ENCODE measurements at regions not wholly inside any gene's neighbourhood (a gene's known extent, or its start where the extent isn't known, plus 50 kb on each side); places are given as distances from the start of the nearest gene placed in this dataset.
A peak's percentile ranks its signal among the peaks of the same experiment; 100 is the strongest.

- H3K36me3 ChIP-seq (ENCODE audit: control insufficient read depth, insufficient read depth, low read length): no peaks in the 10 kb centered on the region
- DNase-seq (ENCODE audit: low read depth in 4 of 6, low spot score in 6 of 6): peak in 1 of 6 donors; percentile 81
- no peak overlapping the region for H3K27ac ChIP-seq (ENCODE audit: low read depth, low read length)
- no peak overlapping the region for H3K4me3 ChIP-seq (ENCODE audit: low read depth, low read length)
- H3K4me1 ChIP-seq (ENCODE audit: control insufficient read depth, insufficient read depth, low read length): no peaks in the 10 kb centered on the region
- H3K27me3 ChIP-seq (ENCODE audit: control insufficient read depth, insufficient read depth, low read length): no peaks in the 10 kb centered on the region
- WGBS (ENCODE audit: insufficient coverage): no CpG with 5 or more reads among the region's 2 CpGs
- no peaks in the 10 kb centered on the region for H3K9me3 ChIP-seq (ENCODE audit: control insufficient read depth, insufficient read depth, low read length)
Observed at GRCh38 chr5:152277936-152278335, 127.1 kb downstream of the NMUR2 start.

- Histone ChIP-seq H3K4me1 (ENCODE audit: control insufficient read depth, insufficient read depth, low read length) (no peaks in the 10 kb centered on the region), H3K27ac (ENCODE audit: low read depth, low read length) (no peak overlapping the region), H3K36me3 (ENCODE audit: control insufficient read depth, insufficient read depth, low read length) (no peaks in the 10 kb centered on the region), H3K27me3 (ENCODE audit: control insufficient read depth, insufficient read depth, low read length) (no peaks in the 10 kb centered on the region), H3K9me3 (ENCODE audit: control insufficient read depth, insufficient read depth, low read length) (no peaks in the 10 kb centered on the region), H3K4me3 (ENCODE audit: low read depth, low read length) (no peak overlapping the region)
- DNase-seq (ENCODE audit: low read depth in 4 of 6, low spot score in 6 of 6): no peak
- WGBS (ENCODE audit: insufficient coverage): no CpG with 5 or more reads among the region's 2 CpGs
Observed at GRCh38 chr5:152274224-152274623, 130.9 kb downstream of the NMUR2 start.

DNA sequence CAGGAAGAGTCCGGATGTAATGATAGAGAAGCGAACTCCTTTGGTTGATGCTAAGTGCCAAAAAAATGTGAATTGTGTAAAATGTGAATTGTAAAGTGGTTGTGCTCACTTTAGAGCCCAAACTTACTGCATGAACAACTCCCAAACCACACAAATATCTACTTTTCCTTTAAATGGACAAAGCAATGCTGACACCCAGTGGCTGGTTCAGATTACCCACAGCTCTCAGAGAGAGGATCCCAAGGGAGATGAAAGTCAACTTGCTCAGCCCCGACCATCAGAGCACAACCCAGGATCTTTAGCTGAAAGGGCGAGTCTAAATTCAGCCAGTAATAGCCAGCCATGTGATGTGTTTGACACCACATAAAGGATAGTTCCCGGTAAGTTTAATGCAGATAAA is 133.7 kb downstream of the NMUR2 start:
- Histone ChIP-seq H3K9me3 (ENCODE audit: control insufficient read depth, insufficient read depth, low read length) (no peaks in the 10 kb centered on the region), H3K27me3 (ENCODE audit: control insufficient read depth, insufficient read depth, low read length) (no peaks in the 10 kb centered on the region), H3K4me1 (ENCODE audit: control insufficient read depth, insufficient read depth, low read length) (no peaks in the 10 kb centered on the region), H3K36me3 (ENCODE audit: control insufficient read depth, insufficient read depth, low read length) (no peaks in the 10 kb centered on the region), H3K27ac (ENCODE audit: low read depth, low read length) (no peak overlapping the region), H3K4me3 (ENCODE audit: low read depth, low read length) (no peak overlapping the region)
- WGBS (ENCODE audit: insufficient coverage): 34% methylated on average over 4 of the region's 5 CpGs
- DNase-seq (ENCODE audit: low read depth in 4 of 6, low spot score in 6 of 6): peak in 3 of 6 donors; percentile 15 to 89 (median 63)

GRCh38 chr5:152270096-152270495 is 135.0 kb downstream of the NMUR2 start:
- DNase-seq (ENCODE audit: low read depth in 4 of 6, low spot score in 6 of 6): peak in 1 of 6 donors; percentile 53
- Histone ChIP-seq H3K9me3 (ENCODE audit: control insufficient read depth, insufficient read depth, low read length) (no peaks in the 10 kb centered on the region), H3K36me3 (ENCODE audit: control insufficient read depth, insufficient read depth, low read length) (no peaks in the 10 kb centered on the region), H3K4me3 (ENCODE audit: low read depth, low read length) (no peak overlapping the region), H3K27me3 (ENCODE audit: control insufficient read depth, insufficient read depth, low read length) (no peaks in the 10 kb centered on the region), H3K4me1 (ENCODE audit: control insufficient read depth, insufficient read depth, low read length) (no peaks in the 10 kb centered on the region), H3K27ac (ENCODE audit: low read depth, low read length) (no peak overlapping the region)
- 53% methylated on average over 2 of the region's 2 CpGs for WGBS (ENCODE audit: insufficient coverage)

DNA sequence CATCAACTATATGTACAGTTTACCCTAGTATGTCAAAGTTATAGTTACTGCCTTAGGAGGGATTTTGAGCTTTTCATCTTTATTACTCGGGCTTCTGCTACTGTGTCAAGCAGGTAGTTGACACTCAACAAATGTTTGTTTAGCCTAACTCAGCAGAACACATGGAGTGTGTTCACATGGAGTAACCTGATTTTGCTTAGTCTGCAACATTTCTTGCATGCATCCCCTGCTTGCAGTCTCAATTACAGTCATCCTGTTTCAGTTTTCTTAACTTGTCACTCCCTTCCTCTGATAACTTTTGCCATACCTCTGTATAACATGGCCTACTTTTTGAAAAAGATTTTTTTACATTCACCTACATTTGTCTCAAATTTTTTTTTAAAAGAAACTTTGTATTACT is 135.5 kb downstream of the NMUR2 start:
- Histone ChIP-seq H3K9me3 (ENCODE audit: control insufficient read depth, insufficient read depth, low read length) (no peaks in the 10 kb centered on the region), H3K27me3 (ENCODE audit: control insufficient read depth, insufficient read depth, low read length) (no peaks in the 10 kb centered on the region), H3K27ac (ENCODE audit: low read depth, low read length) (no peak overlapping the region), H3K4me3 (ENCODE audit: low read depth, low read length) (no peak overlapping the region), H3K4me1 (ENCODE audit: control insufficient read depth, insufficient read depth, low read length) (no peaks in the 10 kb centered on the region), H3K36me3 (ENCODE audit: control insufficient read depth, insufficient read depth, low read length) (no peaks in the 10 kb centered on the region)
- DNase-seq (ENCODE audit: low read depth in 4 of 6, low spot score in 6 of 6): no peak
- WGBS (ENCODE audit: insufficient coverage): 88% methylated on average over 1 of the region's 1 CpG

- Histone ChIP-seq H3K36me3 (ENCODE audit: control insufficient read depth, insufficient read depth, low read length) (no peaks in the 10 kb centered on the region), H3K27ac (ENCODE audit: low read depth, low read length) (no peak overlapping the region), H3K27me3 (ENCODE audit: control insufficient read depth, insufficient read depth, low read length) (no peaks in the 10 kb centered on the region), H3K4me3 (ENCODE audit: low read depth, low read length) (no peak overlapping the region), H3K9me3 (ENCODE audit: control insufficient read depth, insufficient read depth, low read length) (no peaks in the 10 kb centered on the region), H3K4me1 (ENCODE audit: control insufficient read depth, insufficient read depth, low read length) (no peaks in the 10 kb centered on the region)
- peak in 1 of 6 donors; percentile 72 for DNase-seq (ENCODE audit: low read depth in 4 of 6, low spot score in 6 of 6)
- WGBS (ENCODE audit: insufficient coverage): 75% methylated on average over 3 of the region's 5 CpGs
Observed at GRCh38 chr5:152264645-152265254, 140.3 kb downstream of the NMUR2 start.

GRCh38 chr5:152262667-152263066 is 142.4 kb downstream of the NMUR2 start:
- no peaks in the 10 kb centered on the region for H3K27me3 ChIP-seq (ENCODE audit: control insufficient read depth, insufficient read depth, low read length)
- no peak for DNase-seq (ENCODE audit: low read depth in 4 of 6, low spot score in 6 of 6)
- no peaks in the 10 kb centered on the region for H3K4me1 ChIP-seq (ENCODE audit: control insufficient read depth, insufficient read depth, low read length)
- H3K4me3 ChIP-seq (ENCODE audit: low read depth, low read length): no peak overlapping the region
- WGBS (ENCODE audit: insufficient coverage): 51% methylated on average over 3 of the region's 4 CpGs
- no peak overlapping the region for H3K27ac ChIP-seq (ENCODE audit: low read depth, low read length)
- H3K9me3 ChIP-seq (ENCODE audit: control insufficient read depth, insufficient read depth, low read length): no peaks in the 10 kb centered on the region
- no peaks in the 10 kb centered on the region for H3K36me3 ChIP-seq (ENCODE audit: control insufficient read depth, insufficient read depth, low read length)

GRCh38 chr5:152260940-152261339 is 144.1 kb downstream of the NMUR2 start:
- 91% methylated on average over 6 of the region's 7 CpGs for WGBS (ENCODE audit: insufficient coverage)
- Histone ChIP-seq H3K36me3 (ENCODE audit: control insufficient read depth, insufficient read depth, low read length) (no peaks in the 10 kb centered on the region), H3K4me1 (ENCODE audit: control insufficient read depth, insufficient read depth, low read length) (no peaks in the 10 kb centered on the region), H3K9me3 (ENCODE audit: control insufficient read depth, insufficient read depth, low read length) (no peaks in the 10 kb centered on the region), H3K27me3 (ENCODE audit: control insufficient read depth, insufficient read depth, low read length) (no peaks in the 10 kb centered on the region), H3K4me3 (ENCODE audit: low read depth, low read length) (no peak overlapping the region), H3K27ac (ENCODE audit: low read depth, low read length) (no peak overlapping the region)
- no peak for DNase-seq (ENCODE audit: low read depth in 4 of 6, low spot score in 6 of 6)

GRCh38 chr5:152259702-152260101 is 145.4 kb downstream of the NMUR2 start:
- no peak overlapping the region for H3K27ac ChIP-seq (ENCODE audit: low read depth, low read length)
- H3K36me3 ChIP-seq (ENCODE audit: control insufficient read depth, insufficient read depth, low read length): no peaks in the 10 kb centered on the region
- H3K27me3 ChIP-seq (ENCODE audit: control insufficient read depth, insufficient read depth, low read length): no peaks in the 10 kb centered on the region
- no peaks in the 10 kb centered on the region for H3K4me1 ChIP-seq (ENCODE audit: control insufficient read depth, insufficient read depth, low read length)
- no peaks in the 10 kb centered on the region for H3K9me3 ChIP-seq (ENCODE audit: control insufficient read depth, insufficient read depth, low read length)
- H3K4me3 ChIP-seq (ENCODE audit: low read depth, low read length): no peak overlapping the region
- DNase-seq (ENCODE audit: low read depth in 4 of 6, low spot score in 6 of 6): no peak
- 53% methylated on average over 1 of the region's 1 CpG for WGBS (ENCODE audit: insufficient coverage)

GRCh38 chr5:152256580-152256979 is 148.5 kb downstream of the NMUR2 start:
- peak in 1 of 6 donors; percentile 26 for DNase-seq (ENCODE audit: low read depth in 4 of 6, low spot score in 6 of 6)
- WGBS (ENCODE audit: insufficient coverage): 43% methylated on average over 1 of the region's 3 CpGs
- Histone ChIP-seq H3K27ac (ENCODE audit: low read depth, low read length) (no peak overlapping the region), H3K36me3 (ENCODE audit: control insufficient read depth, insufficient read depth, low read length) (no peaks in the 10 kb centered on the region), H3K9me3 (ENCODE audit: control insufficient read depth, insufficient read depth, low read length) (no peaks in the 10 kb centered on the region), H3K4me3 (ENCODE audit: low read depth, low read length) (no peak overlapping the region), H3K4me1 (ENCODE audit: control insufficient read depth, insufficient read depth, low read length) (no peaks in the 10 kb centered on the region), H3K27me3 (ENCODE audit: control insufficient read depth, insufficient read depth, low read length) (no peaks in the 10 kb centered on the region)

All from spinal cord (tissue), 9 donors.